BE2C (cell line): ENCODE measurements at regions not wholly inside any gene's neighbourhood (a gene's known extent, or its start where the extent isn't known, plus 50 kb on each side); places are given as distances from the start of the nearest gene placed in this dataset.

Experiments
- DNase-seq: peaks from one replicate; pipeline ENCODE4 v3.0.0-alpha.2; 2020
- H3K27me3 ChIP-seq: fragments of 250-450 bp; sonication (Bioruptor Pico); 2 replicates; pipeline ENCODE4 v1.5.1; 2020; ENCODE audit warnings: mild to moderate bottlenecking
- H3K36me3 ChIP-seq: fragments of 250-450 bp; sonication (Bioruptor Pico); 2 replicates; pipeline ENCODE4 v1.5.1; 2020; ENCODE audit warnings: mild to moderate bottlenecking
- H3K4me1 ChIP-seq: fragments of 250-450 bp; sonication (Bioruptor Pico); 2 replicates; pipeline ENCODE4 v1.5.1; 2020
- H3K4me3 ChIP-seq: 2 replicates; pipeline ENCODE4 v1.5.1; 2011; ENCODE audit warnings: low read depth, low read length
- H3K9me3 ChIP-seq: fragments of 250-450 bp; sonication (Bioruptor Pico); 2 replicates; pipeline ENCODE4 v1.5.1; 2020
- TF ChIP-seq, protein P1 (sequence below): IDR thresholded peaks from 2 replicates; pipeline ENCODE4 v1.5.1; 2012; ENCODE audit warnings: mild to moderate bottlenecking, low read depth, low read length

DNA sequence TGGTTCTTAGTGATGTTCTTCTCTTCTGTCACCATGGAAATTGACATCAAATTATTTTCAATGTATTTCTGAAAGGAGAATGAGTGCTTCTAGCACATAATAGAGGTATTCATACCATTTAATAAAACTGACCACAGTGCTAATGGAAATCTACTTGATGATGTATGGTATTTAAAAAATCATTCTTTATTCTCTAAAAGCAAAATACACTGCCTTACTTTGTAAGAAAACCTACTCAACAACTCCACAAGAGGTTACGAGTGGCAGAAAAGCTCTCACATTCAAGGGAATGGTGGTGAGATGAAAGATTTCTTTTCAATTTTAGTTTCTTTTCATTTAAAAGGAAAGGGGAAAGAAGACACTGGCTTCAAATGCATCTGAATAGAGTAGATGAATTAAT is 382.3 kb upstream of the CHST9 start:
- H3K9me3 ChIP-seq = no peaks in the 10 kb centered on the region
- TF ChIP-seq, protein P1, sequence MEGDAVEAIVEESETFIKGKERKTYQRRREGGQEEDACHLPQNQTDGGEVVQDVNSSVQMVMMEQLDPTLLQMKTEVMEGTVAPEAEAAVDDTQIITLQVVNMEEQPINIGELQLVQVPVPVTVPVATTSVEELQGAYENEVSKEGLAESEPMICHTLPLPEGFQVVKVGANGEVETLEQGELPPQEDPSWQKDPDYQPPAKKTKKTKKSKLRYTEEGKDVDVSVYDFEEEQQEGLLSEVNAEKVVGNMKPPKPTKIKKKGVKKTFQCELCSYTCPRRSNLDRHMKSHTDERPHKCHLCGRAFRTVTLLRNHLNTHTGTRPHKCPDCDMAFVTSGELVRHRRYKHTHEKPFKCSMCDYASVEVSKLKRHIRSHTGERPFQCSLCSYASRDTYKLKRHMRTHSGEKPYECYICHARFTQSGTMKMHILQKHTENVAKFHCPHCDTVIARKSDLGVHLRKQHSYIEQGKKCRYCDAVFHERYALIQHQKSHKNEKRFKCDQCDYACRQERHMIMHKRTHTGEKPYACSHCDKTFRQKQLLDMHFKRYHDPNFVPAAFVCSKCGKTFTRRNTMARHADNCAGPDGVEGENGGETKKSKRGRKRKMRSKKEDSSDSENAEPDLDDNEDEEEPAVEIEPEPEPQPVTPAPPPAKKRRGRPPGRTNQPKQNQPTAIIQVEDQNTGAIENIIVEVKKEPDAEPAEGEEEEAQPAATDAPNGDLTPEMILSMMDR = no peak
- no peaks in the 10 kb centered on the region for H3K36me3 ChIP-seq
- no peaks in the 10 kb centered on the region for H3K27me3 ChIP-seq
- H3K4me3 ChIP-seq = no peak overlapping the region
- no peak for DNase-seq
- H3K4me1 ChIP-seq = no peaks in the 10 kb centered on the region

DNA sequence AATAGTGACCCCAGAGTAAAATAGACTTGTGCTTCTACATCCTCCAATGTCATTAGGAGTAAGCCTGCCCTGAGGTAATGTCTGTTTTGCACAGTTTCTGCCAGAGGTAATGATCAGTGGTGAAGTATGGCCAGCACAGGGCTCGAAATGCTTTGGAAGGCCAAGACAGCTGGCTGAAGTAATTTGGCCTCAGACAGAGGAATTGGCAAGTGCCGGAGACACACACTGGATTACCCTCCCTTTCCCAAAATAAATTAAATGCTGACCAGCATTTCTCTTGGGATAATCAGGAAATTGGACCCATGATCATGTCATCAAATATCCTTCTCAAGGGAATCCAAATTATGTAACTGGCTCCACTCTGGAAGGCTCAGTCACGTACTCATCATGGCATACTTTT is 379.0 kb upstream of the CHST9 start:
- Histone ChIP-seq H3K4me3 (no peak overlapping the region), H3K27me3 (0 out of 2 replicates have a peak, but pooled peaks cover 3% of the 10 kb centered on the region), H3K9me3 (no peaks in the 10 kb centered on the region), H3K36me3 (no peaks in the 10 kb centered on the region), H3K4me1 (no peaks in the 10 kb centered on the region)
- DNase-seq = no peak
- TF ChIP-seq, protein P1 = no peak

DNA sequence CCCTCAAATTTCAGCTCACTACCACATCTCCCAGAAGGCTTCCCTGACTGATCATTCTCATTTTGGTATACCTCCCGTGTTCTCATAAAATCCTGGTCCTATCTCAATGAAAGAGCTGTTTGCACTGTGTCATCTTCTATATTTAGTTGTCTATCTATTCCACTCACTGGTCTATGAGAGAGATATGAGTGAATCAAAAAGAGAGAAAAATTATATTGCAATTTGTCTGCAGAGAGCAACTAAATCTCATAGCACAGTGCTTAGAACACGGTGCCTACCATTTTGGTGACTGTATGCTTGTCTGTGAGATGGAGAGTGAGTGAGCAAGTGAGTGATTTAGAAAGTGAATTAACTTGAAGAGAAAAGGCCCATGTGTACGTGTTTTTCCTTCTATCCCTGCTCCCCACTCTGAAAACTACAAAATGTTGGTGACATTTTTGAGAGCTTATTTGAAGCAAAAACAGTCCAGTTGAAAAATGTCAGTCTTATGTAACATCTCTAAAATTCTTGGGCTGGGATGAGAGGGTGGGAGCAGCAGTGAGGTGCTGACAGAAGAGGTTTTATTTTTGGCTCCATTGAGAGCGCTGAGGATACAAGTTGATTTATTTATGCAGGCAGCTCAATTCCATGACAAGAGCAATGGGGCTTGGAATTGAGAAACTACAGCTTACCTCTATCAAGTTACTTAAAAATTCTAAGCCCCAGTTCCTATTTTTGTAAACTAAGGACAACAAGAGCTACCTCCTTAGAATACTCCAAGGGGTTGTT is 373.5 kb upstream of the CHST9 start:
- H3K4me1 ChIP-seq = no peaks in the 10 kb centered on the region
- no peak for DNase-seq
- no peak overlapping the region for H3K4me3 ChIP-seq

DNA sequence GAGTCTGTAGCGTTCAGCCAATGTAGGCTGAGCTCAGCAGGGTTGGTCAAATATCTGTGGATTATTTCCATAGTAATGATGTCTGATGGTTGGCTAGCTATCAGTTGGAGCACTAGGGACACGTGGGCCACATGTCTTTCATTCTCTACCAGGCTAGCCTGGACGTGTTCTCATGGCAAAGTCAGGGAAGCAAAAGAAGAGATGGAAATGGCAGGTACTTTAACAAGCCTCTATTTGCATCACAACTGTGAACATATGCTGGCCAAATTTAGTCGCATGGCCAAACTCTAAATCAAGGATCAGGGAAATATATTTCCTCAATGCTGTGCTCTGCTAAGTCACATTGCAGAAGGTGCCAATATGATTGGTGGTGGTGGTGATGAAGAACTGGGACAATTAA is 371.6 kb upstream of the CHST9 start:
- Histone ChIP-seq H3K36me3 (no peaks in the 10 kb centered on the region), H3K4me3 (no peak overlapping the region), H3K4me1 (no peaks in the 10 kb centered on the region), H3K27me3 (0 out of 2 replicates have a peak, but pooled peaks cover 3% of the 10 kb centered on the region), H3K9me3 (no peaks in the 10 kb centered on the region)
- TF ChIP-seq, protein P1 = no peak
- no peak for DNase-seq

More for the DNA sequence above, 373.5 kb upstream of the CHST9 start:
- H3K9me3 ChIP-seq = no peaks in the 10 kb centered on the region
- H3K36me3 ChIP-seq = no peaks in the 10 kb centered on the region
- H3K27me3 ChIP-seq = 0 out of 2 replicates have a peak, but pooled peaks cover 3% of the 10 kb centered on the region
- TF ChIP-seq, protein P1 = no peak

DNA sequence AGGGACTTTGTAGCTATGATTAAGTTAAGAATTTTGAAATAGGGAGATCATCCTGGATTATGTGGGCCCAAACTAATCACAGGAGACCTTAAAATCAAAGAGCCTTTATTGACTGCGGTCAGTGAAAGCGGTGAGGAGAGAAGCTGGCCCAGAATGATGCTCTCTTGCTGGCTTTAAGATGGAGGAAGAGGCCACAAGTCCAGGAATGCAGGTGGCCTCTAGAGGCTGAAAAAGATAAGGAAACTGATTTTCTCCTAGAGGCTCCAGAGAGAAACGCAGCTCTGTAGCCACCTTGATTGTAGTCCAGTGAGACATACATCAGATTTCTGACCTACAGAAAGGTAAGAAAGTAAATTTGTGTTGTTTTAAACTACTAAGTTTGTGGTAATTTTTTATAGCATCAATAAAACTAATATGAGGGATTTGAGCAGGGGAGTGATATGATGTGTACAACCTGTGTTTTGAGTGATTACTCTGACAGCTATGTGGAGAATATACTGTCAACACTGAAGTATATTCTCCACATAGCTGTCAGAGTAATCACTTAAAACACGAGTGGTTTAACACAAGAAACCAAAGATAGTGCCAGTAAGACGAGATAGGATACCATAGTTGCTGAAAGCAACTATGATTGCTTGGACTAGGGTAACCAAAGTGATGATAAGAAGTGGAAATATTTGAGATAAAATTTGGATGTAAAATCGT is 364.4 kb upstream of the CHST9 start:
- Histone ChIP-seq H3K4me1 (no peaks in the 10 kb centered on the region), H3K27me3 (no peaks in the 10 kb centered on the region), H3K36me3 (no peaks in the 10 kb centered on the region), H3K9me3 (no peaks in the 10 kb centered on the region), H3K4me3 (no peak overlapping the region)
- no peak for DNase-seq
- TF ChIP-seq, protein P1 = no peak

DNA sequence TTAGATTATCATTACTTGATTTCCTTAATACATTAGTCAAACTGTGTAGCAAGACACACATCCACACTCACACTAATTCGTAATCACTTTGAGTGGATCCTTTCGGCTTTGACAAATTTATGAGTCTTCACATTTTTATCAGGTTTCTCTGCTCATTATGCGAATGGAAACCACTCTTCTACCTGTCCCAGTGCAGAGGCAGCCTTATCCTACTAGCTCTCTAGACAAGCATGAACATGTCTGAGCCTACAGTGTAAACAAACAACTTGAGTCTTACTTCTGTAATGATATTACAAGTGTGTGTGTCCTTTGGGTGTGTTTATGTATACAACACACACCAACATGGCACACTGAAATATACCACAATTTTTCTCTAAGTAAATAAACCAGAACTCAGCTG is 361.9 kb upstream of the CHST9 start:
- no peak overlapping the region for H3K4me3 ChIP-seq
- TF ChIP-seq, protein P1 = no peak
- no peaks in the 10 kb centered on the region for H3K9me3 ChIP-seq
- H3K4me1 ChIP-seq = no peaks in the 10 kb centered on the region
- H3K36me3 ChIP-seq = no peaks in the 10 kb centered on the region
- no peak for DNase-seq
- H3K27me3 ChIP-seq = no peaks in the 10 kb centered on the region
